ENCODE measurements at regions not wholly inside any gene's neighbourhood (a gene's known extent, or its start where the extent isn't known, plus 50 kb on each side); places are given as distances from the start of the nearest gene placed in this dataset.
A peak's percentile ranks its signal among the peaks of the same experiment; 100 is the strongest.

DNA sequence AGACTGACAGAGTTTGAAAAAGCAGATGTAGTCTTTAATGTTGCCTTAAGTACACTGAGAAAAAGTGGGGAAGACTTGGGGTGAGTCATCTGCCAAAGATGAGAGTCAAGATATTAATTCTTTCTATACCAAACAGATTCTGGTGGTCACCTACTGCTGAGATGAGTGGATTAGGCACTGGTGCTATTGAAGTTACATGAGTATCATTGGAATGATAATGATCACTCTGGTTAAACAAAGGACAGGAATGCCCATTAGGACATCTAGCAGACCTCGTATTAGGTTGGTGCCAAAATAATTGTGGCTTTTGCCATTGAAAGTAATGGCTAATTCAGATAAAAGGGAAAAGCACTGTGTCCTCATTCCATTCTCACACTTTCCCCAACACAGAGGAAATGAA, 1588.9 kb downstream of the KCNT2 start:
- DNase-seq = no peak

DNA sequence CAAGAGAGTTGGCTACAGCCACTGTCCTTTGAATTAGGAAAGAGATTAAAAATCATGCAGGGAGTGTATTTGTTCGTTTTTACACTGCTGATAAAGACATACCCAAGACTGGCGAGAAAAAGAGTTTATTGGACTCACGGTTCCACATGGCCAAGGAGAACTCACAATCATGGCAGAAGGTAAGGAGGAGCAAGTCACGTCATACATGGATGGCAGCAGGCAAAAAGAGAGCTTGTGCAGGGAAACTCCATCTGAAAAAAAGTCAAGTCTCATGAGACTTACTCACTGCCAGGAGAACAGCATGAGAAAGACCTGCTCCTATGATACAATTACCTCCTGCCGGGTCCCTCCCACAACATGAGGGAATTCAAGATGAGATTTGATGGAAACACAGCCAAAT, 1595.2 kb downstream of the KCNT2 start:
- no peak for DNase-seq

DNA sequence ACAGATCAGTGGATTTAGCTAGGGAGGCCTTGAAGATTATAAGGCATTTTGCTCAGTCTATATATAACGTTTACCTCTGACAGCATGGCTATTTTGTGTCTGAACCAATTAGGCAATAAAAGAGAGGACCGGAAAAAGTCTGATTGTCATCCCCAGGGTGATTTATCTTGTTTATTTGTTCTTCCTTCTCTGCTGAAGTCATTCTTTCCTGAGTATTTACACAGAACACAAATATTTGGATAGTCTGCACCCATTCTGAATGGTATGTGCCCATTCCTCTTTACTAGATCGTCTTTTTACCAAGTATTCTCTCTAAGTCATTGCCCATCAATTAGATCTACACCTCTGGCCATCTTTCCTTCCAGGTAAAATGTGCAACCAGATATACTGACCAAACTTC, 1602.9 kb downstream of the KCNT2 start:
- DNase-seq = no peak

DNA sequence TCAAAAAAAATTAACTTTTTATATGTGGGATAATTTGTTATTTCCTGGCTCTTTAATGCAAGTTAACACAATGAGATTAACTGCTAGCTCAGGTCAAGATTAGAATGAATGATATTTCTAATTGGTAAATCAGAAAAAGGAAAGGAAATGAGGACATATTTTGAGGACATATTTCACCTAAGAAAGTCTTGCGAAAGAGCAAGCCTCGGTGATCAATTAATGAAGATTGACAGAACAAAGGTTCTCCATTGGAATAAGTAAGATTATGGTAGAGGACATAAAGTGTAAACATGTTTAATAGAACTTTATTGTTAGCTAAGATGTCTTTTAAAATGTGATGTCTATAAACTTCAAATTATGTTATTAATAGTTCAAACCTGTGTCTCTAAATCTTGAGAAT, 1617.8 kb downstream of the KCNT2 start:
- DNase-seq = no peak

DNA sequence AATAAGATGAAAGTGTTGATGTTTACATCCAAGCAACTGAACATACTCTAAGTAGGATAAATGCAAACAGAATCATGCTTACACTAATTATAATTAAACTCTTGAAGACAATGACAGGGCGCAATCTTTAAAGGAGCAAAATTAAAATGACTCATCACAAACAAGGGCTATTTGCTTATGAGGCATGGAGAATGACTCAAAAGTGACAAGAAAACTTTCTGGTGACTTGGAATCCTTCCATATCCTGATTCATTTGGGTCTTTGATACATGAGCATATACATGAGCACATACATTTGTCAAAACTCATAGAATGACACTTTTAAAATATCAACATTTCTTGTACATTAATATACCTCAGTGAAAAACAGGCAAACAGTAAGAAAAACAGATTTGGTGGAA, 1632.3 kb downstream of the KCNT2 start:
- no peak for DNase-seq

DNA sequence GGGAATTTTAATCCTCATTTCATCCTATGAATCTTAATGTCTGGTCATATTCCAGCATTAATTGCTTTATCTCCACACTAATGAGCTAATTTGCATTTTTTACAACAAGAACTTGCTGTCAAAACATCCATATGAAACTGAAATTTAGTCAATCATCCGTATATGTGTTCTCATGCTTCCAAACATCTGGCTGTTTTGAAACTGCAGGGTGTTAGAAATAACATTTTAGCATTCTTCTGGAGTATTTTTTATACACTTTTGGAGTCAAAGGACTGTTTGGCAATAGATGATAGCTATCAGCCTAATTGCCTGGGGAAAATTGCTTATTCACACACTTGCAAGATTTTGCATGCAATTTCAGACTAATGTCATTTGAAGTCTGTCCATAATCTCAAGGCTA, 1639.3 kb downstream of the KCNT2 start:
- DNase-seq = no peak

GRCh38 chr1:194959795-194960194, 1648.4 kb downstream of the KCNT2 start:
- no peak for DNase-seq

DNA sequence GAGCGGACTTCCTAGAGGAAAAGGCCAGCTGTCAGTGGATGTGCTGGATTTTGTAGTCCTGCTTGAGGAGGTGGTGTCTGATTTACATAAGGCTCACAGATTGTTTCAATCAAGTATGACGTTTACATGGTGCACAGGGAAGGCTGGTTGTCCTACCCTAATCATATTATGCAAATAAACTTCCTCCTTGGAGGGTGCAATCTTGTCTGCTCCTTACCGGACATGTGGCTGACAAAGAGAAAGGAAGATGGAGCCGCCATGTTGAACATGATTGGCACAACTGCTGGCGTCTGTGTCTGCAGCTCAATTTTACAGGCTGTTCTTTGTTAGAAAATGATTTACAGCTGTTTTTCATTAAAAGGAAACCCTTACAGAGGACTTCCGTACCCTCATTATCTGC, 1656.1 kb downstream of the KCNT2 start:
- DNase-seq = peak in 1 of 2 experiments; percentile 16

DNA sequence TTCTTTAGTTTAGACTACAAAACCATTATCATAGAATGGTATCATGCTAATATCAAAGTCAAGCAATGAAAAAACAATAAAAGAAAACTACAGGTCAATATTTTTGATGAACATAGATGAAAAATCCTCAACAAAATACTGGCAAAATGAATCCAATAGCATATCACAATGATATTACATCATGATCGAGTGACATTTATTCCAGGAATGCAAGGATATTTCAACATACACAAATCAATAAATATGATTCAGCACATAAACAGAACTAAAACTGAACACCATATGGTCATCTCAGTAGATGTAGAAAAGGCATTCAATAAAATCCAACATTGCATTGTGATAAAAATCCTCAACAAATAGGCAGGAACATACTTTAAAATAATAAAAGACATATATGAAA, 1657.7 kb downstream of the KCNT2 start:
- DNase-seq = no peak

DNA sequence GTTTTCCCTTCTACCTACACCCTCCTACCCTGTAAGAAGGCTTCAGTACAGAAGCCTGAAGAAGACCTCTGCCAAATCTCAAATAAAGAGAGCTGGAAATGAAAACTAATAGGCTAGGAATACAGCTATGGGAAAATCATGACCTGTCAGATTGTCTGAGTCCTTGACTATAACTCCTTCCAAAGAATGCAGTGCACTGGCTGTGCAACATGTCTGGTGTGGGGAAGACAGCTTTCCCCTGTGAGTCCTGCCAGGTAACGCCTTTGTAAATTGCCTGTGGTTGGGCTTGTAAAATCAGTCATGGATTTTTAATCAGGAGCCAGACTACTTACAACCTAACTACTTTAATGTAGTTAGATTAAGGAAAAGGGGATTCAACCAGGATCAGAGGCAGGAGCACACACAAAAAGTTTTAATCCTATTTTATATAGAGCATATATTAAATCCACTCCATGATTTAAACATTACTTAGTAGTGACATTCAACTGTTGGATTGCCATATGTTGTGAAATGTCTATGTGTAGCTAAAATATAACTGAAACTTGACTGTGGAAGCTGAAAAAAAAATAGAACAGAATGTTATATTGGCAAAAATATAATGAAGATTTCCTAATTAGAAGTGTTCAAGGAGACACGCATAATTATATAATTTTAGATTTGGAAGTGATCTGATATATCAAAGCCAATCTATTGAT, 1667.8 kb downstream of the KCNT2 start:
- peak in 1 of 2 experiments; percentile 13 for DNase-seq

GRCh38 chr1:194935864-194936263, 1672.4 kb downstream of the KCNT2 start:
- no peak for DNase-seq

DNA sequence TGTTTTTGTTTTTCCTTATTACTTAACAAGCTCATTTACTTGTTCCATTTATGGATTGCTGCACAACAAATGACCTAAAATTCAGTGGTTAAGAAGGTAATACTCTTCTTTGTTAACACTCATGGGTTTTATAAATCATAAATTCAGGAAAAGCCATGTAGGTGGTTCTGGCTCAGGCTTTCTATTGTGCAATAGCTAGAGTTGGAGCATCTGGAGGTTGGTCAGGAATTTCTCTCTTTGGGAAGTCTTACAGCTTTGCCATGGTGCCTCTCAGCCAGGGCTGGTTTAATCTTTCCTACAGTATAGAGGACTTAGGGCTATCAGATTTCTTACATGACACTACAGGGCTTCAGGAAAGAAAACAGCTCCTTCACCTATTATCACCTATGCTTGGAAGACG, 1677.1 kb downstream of the KCNT2 start:
- DNase-seq = no peak

DNA sequence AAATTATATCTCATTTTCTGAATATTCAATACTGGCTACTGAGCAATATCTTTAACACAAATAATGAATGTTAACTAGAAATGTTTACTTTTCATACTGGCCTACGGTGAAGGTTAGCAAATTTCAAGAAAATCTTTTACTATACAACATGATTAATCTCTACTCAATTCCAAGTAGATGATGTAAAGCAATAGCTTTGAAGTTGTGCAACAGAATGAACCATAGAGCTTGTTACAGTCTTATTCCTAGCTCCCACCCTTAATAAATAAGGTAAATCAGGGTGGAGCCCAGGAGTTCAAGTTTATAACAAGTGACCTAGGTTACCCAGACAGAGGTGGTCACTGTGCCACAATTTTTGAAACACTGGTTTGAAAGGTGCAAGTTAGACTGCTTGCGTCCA, 1678.1 kb downstream of the KCNT2 start:
- no peak for DNase-seq

DNA sequence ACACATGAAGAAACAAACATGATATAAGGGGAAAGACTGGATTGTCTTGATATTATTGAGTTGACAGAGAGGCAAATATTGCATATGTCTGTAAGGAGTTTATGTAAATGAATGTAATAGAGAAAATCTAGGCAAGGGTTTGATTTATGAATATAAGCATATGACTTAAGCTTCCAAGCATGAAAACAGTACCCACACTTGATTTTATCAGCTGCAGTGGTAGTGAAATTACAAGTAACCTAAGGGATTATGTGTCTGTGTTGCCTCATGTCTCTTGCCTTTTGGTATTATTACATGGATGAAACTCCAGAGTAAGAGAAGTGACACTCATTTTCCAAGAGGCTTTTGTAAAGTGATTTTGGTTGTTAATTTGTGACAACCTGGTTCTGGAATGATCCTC, 1678.9 kb downstream of the KCNT2 start:
- DNase-seq = no peak

DNA sequence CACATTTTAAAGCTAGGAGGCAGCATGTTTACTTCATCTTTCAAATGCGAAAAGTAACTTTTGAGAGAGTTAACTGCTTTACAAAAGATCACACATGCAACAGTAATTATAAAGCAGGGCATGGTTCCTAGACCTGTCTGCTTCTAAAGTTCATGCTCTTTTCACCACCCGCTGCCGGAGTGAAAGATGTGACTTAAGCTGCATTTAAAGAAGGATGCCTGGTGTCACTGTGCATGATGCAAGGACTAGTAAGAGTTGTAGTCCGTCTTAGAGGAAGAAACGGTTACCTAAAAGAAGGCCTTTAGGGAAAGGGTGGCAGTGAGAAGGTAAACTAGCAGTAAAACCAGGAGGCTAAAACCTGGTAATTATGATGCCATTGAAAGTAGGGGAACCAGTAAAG, 1689.1 kb downstream of the KCNT2 start:
- DNase-seq = no peak

DNA sequence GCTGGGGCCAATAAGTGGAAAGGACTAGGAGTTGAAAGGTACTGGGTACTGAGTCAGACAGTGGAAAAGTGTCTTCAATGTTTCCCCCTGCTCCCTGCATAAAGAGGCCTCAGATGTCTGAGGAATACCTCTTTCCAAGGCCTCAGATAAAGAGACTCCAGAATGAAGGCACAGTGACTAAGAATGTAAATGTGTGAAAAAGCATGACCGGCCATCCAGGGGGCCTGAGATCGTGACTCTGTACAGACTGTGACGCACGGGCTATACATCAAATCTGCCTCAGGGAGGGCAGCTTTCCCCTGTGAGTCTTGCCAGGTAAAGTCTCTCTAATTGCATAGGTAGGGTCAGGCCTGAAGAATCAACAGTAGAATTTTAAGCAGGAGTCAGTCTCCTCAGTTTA, 1690.5 kb downstream of the KCNT2 start:
- no peak for DNase-seq

- DNase-seq = no peak
Measured at GRCh38 chr1:194908643-194909042, 1699.6 kb downstream of the KCNT2 start.

DNA sequence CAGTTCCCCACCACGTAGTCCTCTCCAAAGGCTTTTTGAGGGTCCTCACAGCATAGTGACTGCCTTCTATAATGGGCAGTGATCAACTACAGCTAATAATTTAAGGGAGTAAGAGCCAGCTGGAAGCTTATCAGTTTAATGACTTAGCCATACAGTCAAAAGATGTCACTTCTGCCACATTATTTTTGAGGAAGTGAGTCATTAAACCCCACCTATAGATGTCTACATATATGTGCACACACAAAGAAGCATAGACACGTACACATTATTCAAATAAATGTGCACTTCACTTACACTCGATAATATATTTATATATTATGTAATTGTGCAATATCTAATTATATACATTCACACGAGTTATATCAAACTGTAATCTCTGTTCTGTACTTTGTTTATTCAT, 1704.7 kb downstream of the KCNT2 start:
- no peak for DNase-seq

- no peak for DNase-seq
Measured at GRCh38 chr1:194889310-194889709, 1702.9 kb upstream of the B3GALT2 start.

DNA sequence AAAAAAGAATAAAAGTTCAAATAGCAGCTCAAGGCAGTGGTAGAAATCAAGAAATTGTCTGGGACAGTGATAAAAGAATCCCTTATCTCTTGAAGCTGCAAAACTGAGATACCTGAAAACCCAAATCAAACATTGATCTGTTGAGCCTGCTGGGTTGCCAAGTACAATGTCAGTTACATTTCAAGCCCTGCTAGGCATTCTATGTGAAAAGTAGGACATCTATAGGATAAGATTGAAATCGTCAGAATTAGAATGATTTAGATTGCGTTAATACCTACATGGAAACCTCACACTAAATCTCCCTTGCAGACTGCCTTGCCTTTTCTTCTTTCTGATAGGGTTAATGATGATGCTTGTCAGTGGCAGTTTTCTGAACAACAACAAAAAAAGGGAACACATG, 1684.4 kb upstream of the B3GALT2 start:
- DNase-seq = peak in 1 of 2 experiments; percentile 13

DNA sequence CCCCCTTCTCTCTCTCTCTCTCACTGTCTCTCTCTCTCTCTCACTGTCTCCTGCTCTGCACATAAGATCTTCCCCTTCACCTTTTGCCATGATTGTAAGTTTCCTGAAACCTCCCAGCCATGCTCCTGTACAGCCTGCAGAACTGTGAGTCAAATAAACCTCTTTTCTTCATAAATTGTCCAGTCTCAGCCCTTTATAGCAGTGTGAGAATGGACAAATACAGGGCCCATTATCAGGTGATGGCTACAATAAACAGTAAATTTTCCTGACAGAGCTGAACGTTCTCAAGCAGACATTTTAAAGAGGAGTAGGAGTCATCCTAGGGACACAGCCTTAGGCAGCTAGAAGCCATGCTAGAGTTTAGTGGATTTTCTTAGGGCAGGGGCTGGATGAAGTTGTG, 1679.7 kb upstream of the B3GALT2 start:
- DNase-seq = no peak

DNA sequence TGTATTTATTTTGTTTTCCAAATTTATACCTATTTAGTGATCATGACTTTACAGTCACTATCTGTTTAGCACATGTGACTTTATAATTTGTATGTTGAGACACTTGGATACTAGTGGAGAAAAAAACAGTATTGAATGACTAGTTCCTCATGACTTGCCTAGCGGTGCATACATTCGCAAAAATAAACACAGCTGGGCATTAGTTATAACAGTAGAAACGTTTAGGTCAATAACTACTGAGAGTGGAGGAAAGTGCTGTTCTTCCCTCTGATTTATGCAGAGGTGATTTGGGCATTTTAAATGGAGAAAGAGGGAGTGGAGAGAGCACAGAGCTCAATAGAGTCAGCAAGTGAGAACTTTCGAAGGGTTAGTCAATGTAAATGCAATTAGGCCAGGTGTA, 1679.0 kb upstream of the B3GALT2 start:
- DNase-seq = no peak

DNA sequence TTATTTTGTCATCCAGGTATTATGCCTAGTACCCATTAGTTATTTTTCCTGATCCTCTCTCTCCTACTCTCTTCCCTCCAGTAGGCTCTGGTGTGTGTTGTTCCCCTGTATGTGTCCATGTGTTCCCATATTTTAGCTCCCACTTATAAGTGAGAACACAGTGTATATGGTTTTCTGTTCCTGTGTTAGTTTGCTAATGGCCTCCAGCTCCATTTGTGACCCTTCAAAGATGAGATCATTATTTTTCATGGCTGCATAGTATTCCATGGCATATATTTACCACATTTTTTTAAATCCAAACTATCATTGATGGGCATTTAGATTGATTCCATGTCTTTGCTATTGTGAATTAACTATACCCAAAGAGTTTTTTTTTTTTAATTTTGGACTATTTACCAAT, 1675.7 kb upstream of the B3GALT2 start:
- no peak for DNase-seq

- DNase-seq = no peak
Measured at GRCh38 chr1:194860248-194861201, 1674.1 kb upstream of the B3GALT2 start.
